Glomerular endothelial cell (primary cell): ENCODE measurements at regions not wholly inside any gene's neighbourhood (a gene's known extent, or its start where the extent isn't known, plus 50 kb on each side); places are given as distances from the start of the nearest gene placed in this dataset.

Source experiments
- DNase-seq: peaks from one replicate; pipeline ENCODE4 v3.0.0-alpha.2; 2011; ENCODE audit warnings: low read depth, low spot score; ENCODE audit errors: extremely low read depth

GRCh38 chr12:91441246-91441645, 258.6 kb upstream of the DCN start:
- DNase-seq = no peak

DNA sequence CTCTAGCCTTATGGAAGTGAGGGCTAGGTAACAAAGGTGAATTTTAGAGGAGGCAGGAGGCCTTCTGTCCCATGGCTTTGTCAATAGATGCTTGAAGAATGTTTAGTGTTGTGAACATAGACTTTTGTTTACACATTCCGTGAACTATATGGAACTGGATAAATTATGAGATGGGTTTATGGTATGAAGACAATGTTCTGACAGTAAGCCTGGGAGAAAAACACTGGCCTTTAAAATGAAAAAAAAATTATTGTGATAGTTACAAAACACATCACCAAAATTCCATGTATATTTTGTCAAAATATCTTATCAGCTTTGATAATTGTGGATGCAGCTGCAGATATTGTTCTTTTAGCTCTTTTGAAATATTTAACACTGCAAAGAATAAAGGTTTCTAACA, 251.5 kb upstream of the DCN start:
- DNase-seq = no peak

DNA sequence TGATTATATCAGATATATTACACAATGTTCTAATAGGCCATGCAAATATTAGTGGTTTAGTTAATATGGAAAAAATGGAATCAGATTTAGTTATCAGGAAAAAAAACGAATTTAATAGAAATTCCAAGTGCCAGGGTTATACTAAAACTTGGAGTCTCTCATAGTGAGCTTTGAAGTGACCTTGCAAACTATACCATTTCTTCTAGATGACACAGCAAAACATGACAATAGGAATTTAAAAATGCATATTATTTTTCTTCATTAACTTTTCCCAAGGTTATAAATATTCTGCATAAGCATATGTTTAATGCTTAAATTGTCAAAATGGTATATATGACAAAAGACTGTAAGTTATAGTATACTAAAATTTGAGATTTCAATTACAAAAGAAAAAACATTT, 250.1 kb upstream of the DCN start:
- no peak for DNase-seq

DNA sequence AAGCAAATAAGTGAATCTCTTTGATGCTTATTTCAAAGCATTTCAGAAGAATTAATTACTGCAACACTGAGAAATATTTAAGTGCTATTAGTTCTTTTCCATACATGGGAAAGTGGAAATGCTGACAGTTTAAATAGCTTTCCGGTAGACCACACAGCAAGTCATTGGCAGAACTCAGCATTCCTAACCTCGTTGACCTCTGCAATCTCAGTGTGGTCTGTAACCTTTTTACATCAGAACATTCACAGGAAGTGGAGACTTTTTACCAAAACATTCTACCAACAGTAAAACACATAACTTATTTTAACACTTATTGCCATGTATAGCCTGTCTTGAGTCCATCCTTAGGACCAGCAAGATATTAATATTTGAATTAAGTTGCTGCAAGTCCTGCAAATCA, 249.5 kb upstream of the DCN start:
- DNase-seq = peak; percentile 70

DNA sequence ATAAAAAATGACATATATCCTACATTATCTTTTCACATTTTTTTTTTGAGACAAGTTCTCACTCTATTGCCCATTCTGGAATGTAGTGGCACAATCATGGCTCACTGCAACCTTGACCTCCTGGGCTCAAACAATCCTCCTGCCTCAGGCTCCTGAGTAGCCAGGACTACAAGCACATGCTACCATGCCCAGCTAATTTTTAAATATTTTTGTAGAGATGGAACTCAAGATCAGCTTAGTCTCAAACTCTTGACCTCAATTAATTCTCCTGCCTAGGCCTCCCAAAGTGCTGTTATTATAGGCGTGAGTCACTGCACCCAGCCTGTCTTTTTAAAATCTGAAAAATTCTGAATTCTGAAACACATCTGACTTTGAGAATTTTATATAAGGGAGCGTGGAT, 241.9 kb upstream of the DCN start:
- DNase-seq = no peak

GRCh38 chr12:91423693-91424050, 241.1 kb upstream of the DCN start:
- no peak for DNase-seq

DNA sequence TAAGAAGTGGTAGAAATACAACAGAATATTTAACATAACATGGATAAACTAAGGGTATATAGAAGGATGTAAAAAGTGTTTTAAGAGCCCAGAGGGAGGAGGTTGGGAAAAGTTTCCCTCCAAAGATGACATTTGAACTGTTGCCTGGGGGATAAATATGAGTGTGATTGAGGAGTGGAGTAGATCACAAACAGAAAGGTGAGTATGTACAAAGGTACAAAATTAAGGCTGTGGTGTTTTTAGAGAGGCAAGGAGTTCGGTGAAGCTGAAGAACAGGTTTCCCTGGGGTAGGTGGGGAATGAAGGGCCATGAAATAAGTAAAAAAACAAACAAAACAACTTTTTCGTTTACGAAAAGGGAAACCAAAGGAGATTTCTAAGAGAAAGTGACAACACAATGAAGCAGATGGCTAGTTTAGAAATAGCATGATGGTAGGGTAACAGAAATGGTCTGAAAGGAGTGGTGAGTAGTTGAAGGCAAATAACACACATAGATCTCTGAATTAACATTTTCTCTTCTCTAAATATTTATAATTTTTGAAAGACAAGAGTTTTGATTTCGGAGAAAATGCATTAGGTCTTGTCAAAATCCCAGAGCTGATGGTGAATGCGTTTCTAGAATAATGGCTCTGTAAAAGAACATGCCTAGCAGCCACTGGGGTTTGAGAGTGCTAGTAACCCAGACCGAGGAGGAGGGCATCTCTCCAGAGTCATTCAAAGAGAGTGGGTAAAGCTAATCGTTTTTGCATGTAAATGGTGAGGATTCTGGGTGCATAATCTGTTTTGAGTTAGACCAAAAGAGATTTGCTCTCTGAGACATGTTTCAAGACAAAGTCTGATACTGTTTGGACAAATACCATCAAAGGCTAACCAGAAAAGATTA, 240.4 kb upstream of the DCN start:
- DNase-seq = no peak

DNA sequence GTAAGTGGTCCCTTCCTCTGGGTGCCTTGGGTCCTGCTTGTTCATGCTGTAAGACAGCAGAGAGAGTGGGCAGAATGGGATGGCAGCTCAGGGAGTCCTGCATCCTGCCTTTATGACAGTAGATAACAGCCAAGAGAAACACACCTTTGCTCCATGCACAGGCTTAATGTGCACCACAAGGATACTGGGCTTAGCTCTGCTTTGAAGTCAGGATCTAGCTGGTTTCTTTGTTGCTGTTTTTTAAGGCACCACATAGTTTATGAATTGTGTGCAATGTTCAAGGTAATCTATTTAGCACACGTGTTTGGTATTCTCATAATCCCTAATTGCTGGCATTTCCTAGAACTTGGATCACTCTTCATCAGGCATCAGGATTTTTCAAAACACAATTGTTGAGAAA, 239.5 kb upstream of the DCN start:
- DNase-seq = no peak

DNA sequence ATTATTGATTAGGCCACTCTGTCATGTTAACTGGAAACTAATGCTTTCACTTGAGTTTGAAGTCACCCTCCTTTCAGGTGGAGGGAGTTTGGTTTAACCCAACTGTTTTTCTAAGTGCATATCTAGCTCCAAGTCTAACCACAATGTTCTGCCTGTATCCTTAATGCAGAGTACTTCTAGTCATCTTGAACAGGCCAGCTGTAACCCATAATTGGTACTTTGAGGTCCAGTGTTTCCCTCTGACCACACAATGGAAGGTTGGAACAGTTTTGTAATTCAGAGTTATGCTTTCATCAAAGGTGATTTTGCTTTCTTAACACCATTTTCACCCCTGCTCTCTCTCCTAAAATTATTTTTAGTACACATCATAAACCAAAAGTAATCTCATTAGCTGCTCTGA, 237.2 kb upstream of the DCN start:
- DNase-seq = no peak

DNA sequence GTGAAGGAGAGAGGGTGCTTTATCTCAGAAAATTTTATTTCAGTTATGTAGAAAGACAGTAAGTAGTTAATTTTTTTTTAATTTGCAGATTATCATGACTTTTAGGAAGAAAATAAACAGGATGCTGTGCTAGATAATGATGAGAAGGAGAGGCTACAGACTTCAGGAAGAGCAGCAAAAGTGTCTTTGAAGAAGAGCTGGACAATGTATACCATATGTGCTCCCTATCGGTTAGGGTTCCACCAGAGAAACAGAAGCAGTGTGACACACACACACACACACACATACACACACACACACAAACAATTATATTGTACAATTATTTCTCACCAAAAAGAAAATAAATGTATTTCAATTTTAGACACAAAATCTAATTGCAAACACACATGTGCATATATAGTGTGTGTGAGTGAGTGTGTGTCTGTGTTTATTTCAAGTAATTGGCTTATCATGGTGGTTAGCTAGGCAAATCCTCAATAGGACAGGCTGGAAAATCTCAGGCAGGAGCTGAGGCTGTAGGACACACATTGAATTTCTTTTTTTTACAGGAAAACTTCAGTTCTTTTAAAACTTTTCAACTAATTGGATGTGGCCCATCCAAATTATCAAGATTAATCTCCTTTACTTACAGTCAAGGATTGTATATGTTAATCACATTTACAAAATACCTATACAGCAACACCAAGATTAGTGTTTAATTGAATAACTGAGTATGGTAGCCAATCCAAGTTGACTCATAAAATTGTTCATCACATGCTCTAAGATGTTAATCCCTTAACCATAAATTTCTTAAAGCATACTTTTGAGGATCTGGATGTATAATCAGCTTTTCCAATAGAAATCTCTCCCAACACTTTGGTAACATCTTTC, 235.8 kb upstream of the DCN start:
- no peak for DNase-seq

GRCh38 chr12:91417650-91418049, 235.0 kb upstream of the DCN start:
- DNase-seq = no peak

GRCh38 chr12:91414636-91415035, 232.0 kb upstream of the DCN start:
- DNase-seq = no peak

DNA sequence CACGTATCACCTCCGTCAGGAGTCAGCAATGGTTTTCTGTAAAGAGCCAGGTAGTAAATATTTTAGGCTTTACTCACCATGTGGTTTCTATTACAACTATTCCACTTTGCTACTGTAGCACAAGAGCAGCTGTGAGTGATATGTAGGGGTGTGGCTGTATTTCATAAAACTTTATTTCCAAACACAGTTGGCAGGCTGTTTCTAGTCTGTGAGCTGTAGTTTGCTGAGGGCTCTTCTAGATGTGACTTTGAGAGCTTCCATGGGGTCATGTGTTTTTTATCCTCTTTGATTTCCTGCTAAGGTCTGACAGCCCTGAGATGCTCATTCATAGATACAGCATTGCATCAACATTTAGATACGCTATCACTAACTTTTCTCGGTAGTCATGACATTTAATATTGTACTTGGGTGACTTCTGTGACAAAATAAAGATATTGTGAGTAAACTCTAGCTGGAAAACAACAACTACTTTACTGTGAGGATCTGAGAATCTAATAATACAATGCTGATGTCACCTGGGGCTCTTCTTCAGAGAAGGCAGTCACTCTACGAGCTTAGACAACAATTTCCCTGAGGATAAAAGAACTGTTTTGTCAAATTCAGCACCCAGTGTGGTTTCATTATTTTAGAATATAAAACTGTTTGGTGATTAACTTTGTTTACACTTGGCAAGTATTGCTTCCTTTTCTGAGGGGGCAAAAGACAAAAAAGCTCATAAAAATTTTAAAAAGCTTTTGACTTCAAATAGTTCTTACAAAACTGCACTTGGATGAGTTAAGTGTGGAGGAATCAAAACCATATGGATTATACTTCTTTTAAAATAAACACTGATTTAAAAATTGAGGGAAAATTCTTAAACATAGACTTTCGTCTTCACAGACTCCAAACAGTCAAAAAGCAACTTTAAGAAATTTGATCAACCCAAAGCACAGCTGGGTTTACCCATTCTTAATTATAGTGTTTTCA, 231.2 kb upstream of the DCN start:
- no peak for DNase-seq

DNA sequence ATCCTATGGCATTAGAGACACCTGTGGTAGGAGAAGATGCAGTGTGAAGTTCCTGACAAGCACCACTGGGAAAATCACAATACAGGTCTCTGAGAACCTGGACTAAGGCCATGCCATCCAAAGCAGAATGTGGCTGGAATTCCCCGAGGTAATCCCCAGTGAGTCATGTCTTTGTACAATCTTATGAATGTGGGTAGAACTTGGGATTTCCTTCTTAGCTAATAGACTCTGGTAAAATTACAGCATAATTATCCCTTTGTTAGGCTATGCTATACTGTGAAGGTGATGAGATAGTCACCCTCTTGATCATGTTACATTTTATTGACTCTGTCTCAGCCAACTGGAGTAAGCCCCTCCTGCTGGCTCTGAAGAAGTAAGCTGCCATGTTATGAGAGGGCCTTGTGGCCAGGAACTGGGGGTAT, 224.3 kb upstream of the DCN start:
- peak; percentile 45 for DNase-seq

GRCh38 chr12:91404441-91404840, 221.8 kb upstream of the DCN start:
- DNase-seq = no peak

DNA sequence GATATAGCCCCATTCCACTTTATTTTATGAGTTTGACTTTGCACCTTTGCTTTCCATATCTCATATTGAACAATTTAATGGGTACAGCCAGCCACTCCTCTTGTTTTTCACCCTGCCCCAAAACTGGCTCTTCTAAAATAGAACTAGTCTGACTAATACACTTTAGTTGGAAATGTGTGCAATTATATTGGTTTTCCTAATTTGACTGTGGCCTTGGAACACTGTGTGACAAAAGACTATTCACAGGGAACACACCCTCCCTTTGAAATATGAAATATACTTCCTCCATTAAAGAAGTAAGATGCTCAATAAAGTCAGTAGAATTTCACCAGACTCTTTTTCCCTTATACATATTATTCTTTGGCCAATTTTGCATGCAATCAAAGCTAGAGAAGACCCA, 218.6 kb upstream of the DCN start:
- no peak for DNase-seq

GRCh38 chr12:91400271-91400670, 217.7 kb upstream of the DCN start:
- peak; percentile 78 for DNase-seq

GRCh38 chr12:91397866-91398532, 215.4 kb upstream of the DCN start:
- no peak for DNase-seq

DNA sequence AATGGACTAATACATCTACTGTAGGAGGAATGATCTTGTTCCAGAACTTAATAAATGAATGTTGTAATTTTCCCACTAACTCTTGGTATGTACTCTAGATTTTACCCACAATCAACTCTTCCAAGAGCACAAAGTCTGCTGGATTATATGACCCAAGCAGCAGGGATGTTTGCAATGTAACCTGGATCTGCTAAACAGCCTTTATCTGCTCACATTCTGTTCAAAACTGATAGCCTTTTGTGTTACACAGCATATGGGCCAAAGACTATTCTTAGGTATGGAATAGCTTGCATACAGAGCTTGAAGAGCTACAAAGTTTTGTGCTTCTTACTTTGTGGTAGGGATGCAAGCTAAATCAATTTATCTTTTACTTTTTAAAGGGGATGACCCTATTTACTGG, 213.7 kb upstream of the DCN start:
- no peak for DNase-seq

DNA sequence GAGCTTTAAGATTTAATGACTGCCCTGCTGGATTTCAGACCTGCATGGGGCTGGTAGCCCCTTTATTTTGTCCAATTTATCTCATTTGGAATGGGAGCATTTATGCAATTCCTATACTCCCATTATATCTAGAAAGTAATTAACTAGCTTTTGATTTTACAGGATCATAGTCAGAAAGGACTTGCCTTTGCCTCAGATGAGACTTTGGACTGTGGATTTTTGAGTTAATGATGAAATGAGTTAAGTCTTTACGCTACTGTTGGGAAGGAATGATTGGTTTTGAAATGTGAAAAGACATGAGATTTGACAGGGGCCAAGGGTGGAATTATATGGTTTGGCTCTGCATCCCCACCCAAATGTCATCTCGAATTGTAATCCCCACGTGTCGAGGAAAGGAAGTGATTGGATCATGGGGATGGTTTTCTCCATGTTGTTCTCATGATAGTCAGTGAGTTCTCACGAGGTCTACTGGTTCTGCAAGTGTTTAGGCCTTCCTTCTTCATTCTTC, 213.1 kb upstream of the DCN start:
- DNase-seq = no peak
